Loucy (cell line): ENCODE measurements at regions not wholly inside any gene's neighbourhood (a gene's known extent, or its start where the extent isn't known, plus 50 kb on each side); places are given as distances from the start of the nearest gene placed in this dataset.

Experiments used
- EZH2phosphoT487 ChIP-seq: fragments of 200-600 bp; IDR thresholded peaks from 2 replicates; pipeline ENCODE4 v1.6.1; 2018; ENCODE audit warnings: antibody characterized with exemption, mild to moderate bottlenecking, moderate library complexity, borderline replicate concordance
- TF ChIP-seq, protein P1 (sequence below): fragments of 200-600 bp; sonication (generic); conservative IDR thresholded peaks from 2 replicates; pipeline ENCODE4 v1.5.1; 2014; ENCODE audit warnings: mild to moderate bottlenecking, antibody characterized with exemption, low read length

DNA sequence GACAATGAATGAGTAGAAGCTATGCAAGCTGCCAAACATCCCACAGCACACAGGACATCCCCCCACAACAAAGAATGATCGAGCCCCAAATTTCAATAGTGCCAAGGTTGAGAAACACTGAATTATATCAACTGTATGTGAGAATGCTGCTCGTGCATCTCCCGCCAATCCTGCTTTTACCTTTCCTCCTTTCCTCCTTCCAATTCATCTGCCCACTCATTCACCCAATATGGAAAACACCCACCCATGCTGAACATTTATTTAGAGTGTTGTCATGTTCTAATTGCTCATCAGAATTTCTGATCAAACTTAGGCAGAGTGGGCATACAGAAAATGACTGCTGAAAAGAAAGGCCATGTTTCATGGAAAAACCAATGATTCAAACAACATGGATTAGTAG, 183.0 kb downstream of the TMEM114 start:
- TF ChIP-seq, protein P1, sequence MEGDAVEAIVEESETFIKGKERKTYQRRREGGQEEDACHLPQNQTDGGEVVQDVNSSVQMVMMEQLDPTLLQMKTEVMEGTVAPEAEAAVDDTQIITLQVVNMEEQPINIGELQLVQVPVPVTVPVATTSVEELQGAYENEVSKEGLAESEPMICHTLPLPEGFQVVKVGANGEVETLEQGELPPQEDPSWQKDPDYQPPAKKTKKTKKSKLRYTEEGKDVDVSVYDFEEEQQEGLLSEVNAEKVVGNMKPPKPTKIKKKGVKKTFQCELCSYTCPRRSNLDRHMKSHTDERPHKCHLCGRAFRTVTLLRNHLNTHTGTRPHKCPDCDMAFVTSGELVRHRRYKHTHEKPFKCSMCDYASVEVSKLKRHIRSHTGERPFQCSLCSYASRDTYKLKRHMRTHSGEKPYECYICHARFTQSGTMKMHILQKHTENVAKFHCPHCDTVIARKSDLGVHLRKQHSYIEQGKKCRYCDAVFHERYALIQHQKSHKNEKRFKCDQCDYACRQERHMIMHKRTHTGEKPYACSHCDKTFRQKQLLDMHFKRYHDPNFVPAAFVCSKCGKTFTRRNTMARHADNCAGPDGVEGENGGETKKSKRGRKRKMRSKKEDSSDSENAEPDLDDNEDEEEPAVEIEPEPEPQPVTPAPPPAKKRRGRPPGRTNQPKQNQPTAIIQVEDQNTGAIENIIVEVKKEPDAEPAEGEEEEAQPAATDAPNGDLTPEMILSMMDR: no peak
- no peak for TF ChIP-seq EZH2phosphoT487
